Hepatocyte (in vitro differentiated cells): ENCODE measurements at regions not wholly inside any gene's neighbourhood (a gene's known extent, or its start where the extent isn't known, plus 50 kb on each side); places are given as distances from the start of the nearest gene placed in this dataset.

Experiments
- DNase-seq: peaks from one replicate; pipeline ENCODE4 v3.0.0-alpha.2; 2016; ENCODE audit warnings: low spot score
- H2AFZ ChIP-seq: fragments of 200-600 bp; sonication (generic); 2 replicates; pipeline ENCODE4 v1.6.0; 2016; ENCODE audit warnings: antibody characterized with exemption, mild to moderate bottlenecking
- H3K27ac ChIP-seq: fragments of 200-600 bp; sonication (generic); 2 replicates; pipeline ENCODE4 v1.5.1; 2016; ENCODE audit warnings: mild to moderate bottlenecking
- H3K27me3 ChIP-seq: fragments of 200-600 bp; sonication (generic); 2 replicates; pipeline ENCODE4 v1.6.1; 2016
- H3K36me3 ChIP-seq: fragments of 200-600 bp; sonication (generic); replicated peaks from 2 replicates; pipeline ENCODE4 v1.5.1; 2016; ENCODE audit warnings: low read depth; ENCODE audit not compliant: insufficient read depth
- H3K4me1 ChIP-seq: fragments of 200-600 bp; sonication (generic); 2 replicates; pipeline ENCODE4 v1.5.1; 2016; ENCODE audit warnings: mild to moderate bottlenecking, moderate library complexity; ENCODE audit not compliant: insufficient read depth
- H3K4me2 ChIP-seq: fragments of 200-600 bp; sonication (generic); 2 replicates; pipeline ENCODE4 v1.6.0; 2016
- H3K4me3 ChIP-seq: fragments of 200-600 bp; sonication (generic); 2 replicates; pipeline ENCODE4 v1.5.1; 2016; ENCODE audit warnings: mild to moderate bottlenecking
- H3K79me2 ChIP-seq: fragments of 200-600 bp; sonication (generic); 2 replicates; pipeline ENCODE4 v1.6.0; 2017; ENCODE audit warnings: mild to moderate bottlenecking
- H3K9me2 ChIP-seq: fragments of 200-600 bp; sonication (generic); replicated peaks from 2 replicates; pipeline ENCODE4 v1.6.0; 2017; ENCODE audit warnings: mild to moderate bottlenecking; ENCODE audit not compliant: insufficient read depth
- H3K9me3 ChIP-seq: fragments of 200-600 bp; sonication (generic); 2 replicates; pipeline ENCODE4 v1.5.1; 2016; ENCODE audit warnings: low read depth, mild to moderate bottlenecking
- H4K20me1 ChIP-seq: fragments of 200-600 bp; sonication (generic); 2 replicates; pipeline ENCODE4 v1.6.0; 2016; ENCODE audit warnings: mild to moderate bottlenecking; ENCODE audit not compliant: insufficient read depth, poor library complexity, severe bottlenecking
- EZH2 ChIP-seq: fragments of 200-600 bp; sonication (generic); IDR thresholded peaks from 2 replicates; pipeline ENCODE4 v1.6.1; 2016; ENCODE audit warnings: antibody characterized with exemption, mild to moderate bottlenecking, borderline replicate concordance
- EZH2phosphoT487 ChIP-seq: fragments of 200-600 bp; sonication (generic); IDR thresholded peaks from one replicate; pipeline ENCODE4 v1.6.1; 2018; ENCODE audit warnings: antibody characterized with exemption, mild to moderate bottlenecking, low read depth, moderate library complexity; ENCODE audit not compliant: unreplicated experiment, severe bottlenecking
- WGBS: methylation state at CpG from one replicate; pipeline ENCODE4 v1.1.6; 2016; ENCODE audit warnings: low lambda C conversion rate; ENCODE audit errors: missing lambda C conversion rate; 5-methylcytosine and 5-hydroxymethylcytosine counted together
- TF ChIP-seq, protein P1 (sequence below): fragments of 200-600 bp; sonication (generic); IDR thresholded peaks from 2 replicates; pipeline ENCODE4 v1.5.1; 2016; ENCODE audit warnings: antibody characterized with exemption, mild to moderate bottlenecking; ENCODE audit not compliant: poor library complexity

DNA sequence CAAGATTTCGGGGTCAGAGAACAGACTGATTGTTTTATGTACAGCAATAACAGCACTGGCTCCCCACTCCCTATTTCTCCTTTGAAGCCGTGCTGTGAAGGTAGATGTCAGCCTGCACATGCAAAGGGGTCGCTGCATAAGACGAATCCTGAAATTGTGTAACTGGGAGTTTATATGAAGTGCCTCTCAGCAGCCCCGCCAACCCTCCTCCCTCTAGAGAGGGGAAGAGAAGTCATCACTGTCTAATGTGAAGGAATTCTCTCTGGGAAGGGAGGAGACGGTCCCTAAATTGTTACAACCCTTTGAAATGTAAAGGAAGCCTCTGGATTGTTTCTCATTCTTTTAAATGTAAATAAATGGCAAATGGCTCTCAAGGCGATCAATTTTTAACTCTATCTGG lies 545.3 kb downstream of the PLA2G4A start:
- Histone ChIP-seq H3K9me3 (no peaks in the 10 kb centered on the region), H3K4me3 (no peak overlapping the region), H4K20me1 (no peaks in the 10 kb centered on the region), H3K9me2 (no peaks in the 10 kb centered on the region), H3K79me2 (no peaks in the 10 kb centered on the region), H3K27me3 (no peaks in the 10 kb centered on the region), H3K4me1 (no peaks in the 10 kb centered on the region), H3K27ac (no peak overlapping the region), H3K36me3 (no peaks in the 10 kb centered on the region), H2AFZ (no peak overlapping the region), H3K4me2 (no peak overlapping the region)
- TF ChIP-seq EZH2phosphoT487: no peak
- TF ChIP-seq, protein P1, sequence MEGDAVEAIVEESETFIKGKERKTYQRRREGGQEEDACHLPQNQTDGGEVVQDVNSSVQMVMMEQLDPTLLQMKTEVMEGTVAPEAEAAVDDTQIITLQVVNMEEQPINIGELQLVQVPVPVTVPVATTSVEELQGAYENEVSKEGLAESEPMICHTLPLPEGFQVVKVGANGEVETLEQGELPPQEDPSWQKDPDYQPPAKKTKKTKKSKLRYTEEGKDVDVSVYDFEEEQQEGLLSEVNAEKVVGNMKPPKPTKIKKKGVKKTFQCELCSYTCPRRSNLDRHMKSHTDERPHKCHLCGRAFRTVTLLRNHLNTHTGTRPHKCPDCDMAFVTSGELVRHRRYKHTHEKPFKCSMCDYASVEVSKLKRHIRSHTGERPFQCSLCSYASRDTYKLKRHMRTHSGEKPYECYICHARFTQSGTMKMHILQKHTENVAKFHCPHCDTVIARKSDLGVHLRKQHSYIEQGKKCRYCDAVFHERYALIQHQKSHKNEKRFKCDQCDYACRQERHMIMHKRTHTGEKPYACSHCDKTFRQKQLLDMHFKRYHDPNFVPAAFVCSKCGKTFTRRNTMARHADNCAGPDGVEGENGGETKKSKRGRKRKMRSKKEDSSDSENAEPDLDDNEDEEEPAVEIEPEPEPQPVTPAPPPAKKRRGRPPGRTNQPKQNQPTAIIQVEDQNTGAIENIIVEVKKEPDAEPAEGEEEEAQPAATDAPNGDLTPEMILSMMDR: no peak
- TF ChIP-seq EZH2: no peak
- 51% methylated on average over 7 of the region's 7 CpGs for WGBS
- no peak for DNase-seq

DNA sequence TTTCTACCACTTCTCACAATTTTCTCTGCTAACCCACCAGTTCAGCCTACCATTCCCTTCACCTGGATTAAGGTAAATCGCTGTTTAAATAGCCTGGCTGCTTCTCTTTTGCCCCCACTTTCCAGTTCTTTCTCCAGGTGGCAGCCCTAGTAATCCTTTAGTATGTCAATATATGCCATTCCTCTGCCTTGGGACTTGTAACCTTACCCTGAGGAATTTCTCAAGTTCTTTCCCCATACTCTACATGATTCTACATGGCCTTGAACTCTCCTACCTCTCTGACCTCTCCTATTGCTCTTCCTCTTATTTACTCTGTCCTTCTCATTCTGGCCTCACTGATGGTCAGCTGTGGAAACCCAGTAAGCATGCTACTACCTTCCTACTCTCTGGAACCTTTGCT lies 546.0 kb downstream of the PLA2G4A start:
- Histone ChIP-seq H3K9me2 (no peaks in the 10 kb centered on the region), H3K27me3 (no peaks in the 10 kb centered on the region), H3K9me3 (no peaks in the 10 kb centered on the region), H3K36me3 (no peaks in the 10 kb centered on the region), H3K4me2 (no peak overlapping the region), H4K20me1 (no peaks in the 10 kb centered on the region), H3K79me2 (no peaks in the 10 kb centered on the region), H3K4me1 (no peaks in the 10 kb centered on the region), H3K27ac (no peak overlapping the region), H2AFZ (no peak overlapping the region), H3K4me3 (no peak overlapping the region)
- 52% methylated on average over 1 of the region's 1 CpG for WGBS
- no peak for DNase-seq
- TF ChIP-seq, protein P1: no peak
- no peak for TF ChIP-seq EZH2
- no peak for TF ChIP-seq EZH2phosphoT487

DNA sequence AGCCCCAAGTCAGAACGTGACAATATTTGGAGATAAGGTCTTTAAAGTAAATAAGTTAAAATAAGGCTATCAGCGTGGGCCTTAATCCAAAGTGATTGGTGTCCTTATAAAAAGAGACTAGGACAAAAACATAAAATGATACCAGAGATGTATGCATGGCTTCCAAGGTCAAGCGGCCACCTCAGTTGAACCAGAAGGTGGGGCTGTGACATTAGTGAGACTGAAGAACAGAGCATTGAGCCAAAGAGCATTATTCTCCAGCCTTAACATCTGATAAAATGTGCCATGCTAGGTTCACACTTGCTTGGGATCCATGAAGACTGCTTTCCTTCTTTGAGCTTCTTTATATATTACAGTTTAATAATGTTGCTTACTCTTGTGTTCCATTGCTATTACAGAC lies 554.6 kb downstream of the PLA2G4A start:
- no peaks in the 10 kb centered on the region for H3K9me2 ChIP-seq
- 75% methylated on average over 3 of the region's 3 CpGs for WGBS
- no peaks in the 10 kb centered on the region for H3K4me1 ChIP-seq
- H3K4me2 ChIP-seq: no peak overlapping the region
- no peaks in the 10 kb centered on the region for H3K9me3 ChIP-seq
- no peak for DNase-seq
- no peaks in the 10 kb centered on the region for H3K79me2 ChIP-seq
- H2AFZ ChIP-seq: no peak overlapping the region
- H3K27ac ChIP-seq: no peak overlapping the region
- H3K4me3 ChIP-seq: no peak overlapping the region
- no peaks in the 10 kb centered on the region for H3K36me3 ChIP-seq
- TF ChIP-seq EZH2: no peak
- TF ChIP-seq EZH2phosphoT487: no peak
- TF ChIP-seq, protein P1: no peak
- no peaks in the 10 kb centered on the region for H3K27me3 ChIP-seq
- H4K20me1 ChIP-seq: no peaks in the 10 kb centered on the region

DNA sequence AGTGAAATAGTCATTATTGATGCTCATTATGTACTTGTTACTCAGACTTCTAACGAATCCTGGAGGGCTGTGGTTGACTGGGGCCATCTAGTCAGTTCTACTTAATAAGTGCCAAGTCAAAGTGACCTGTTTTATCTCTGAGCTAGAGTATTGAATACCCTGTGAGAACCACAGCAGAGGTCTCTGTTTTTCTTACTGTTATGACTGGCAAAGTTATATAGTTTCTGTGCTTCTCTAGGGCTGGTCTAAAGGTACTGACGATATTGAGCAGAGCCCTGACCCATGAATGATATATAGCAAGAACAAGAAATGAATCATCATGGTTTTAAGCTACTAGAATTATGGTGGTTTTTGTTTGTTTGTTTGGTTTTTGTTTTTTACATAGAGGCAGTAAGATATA lies 555.8 kb downstream of the PLA2G4A start:
- H3K27ac ChIP-seq: no peak overlapping the region
- 80% methylated on average over 2 of the region's 2 CpGs for WGBS
- no peaks in the 10 kb centered on the region for H3K36me3 ChIP-seq
- no peak for TF ChIP-seq EZH2
- H4K20me1 ChIP-seq: no peaks in the 10 kb centered on the region
- no peaks in the 10 kb centered on the region for H3K9me3 ChIP-seq
- H3K79me2 ChIP-seq: no peaks in the 10 kb centered on the region
- no peak for DNase-seq
- no peaks in the 10 kb centered on the region for H3K27me3 ChIP-seq
- H3K4me3 ChIP-seq: no peak overlapping the region
- H3K4me1 ChIP-seq: no peaks in the 10 kb centered on the region
- no peak overlapping the region for H2AFZ ChIP-seq
- H3K9me2 ChIP-seq: no peaks in the 10 kb centered on the region
- H3K4me2 ChIP-seq: no peak overlapping the region
